ENCODE measurements at regions not wholly inside any gene's neighbourhood (a gene's known extent, or its start where the extent isn't known, plus 50 kb on each side); places are given as distances from the start of the nearest gene placed in this dataset.
"Not testable (repeated sequence)": the region's sequence is repeated elsewhere in the genome, so short reads cannot be mapped to it uniquely, and the experiment has no call there.

DNA sequence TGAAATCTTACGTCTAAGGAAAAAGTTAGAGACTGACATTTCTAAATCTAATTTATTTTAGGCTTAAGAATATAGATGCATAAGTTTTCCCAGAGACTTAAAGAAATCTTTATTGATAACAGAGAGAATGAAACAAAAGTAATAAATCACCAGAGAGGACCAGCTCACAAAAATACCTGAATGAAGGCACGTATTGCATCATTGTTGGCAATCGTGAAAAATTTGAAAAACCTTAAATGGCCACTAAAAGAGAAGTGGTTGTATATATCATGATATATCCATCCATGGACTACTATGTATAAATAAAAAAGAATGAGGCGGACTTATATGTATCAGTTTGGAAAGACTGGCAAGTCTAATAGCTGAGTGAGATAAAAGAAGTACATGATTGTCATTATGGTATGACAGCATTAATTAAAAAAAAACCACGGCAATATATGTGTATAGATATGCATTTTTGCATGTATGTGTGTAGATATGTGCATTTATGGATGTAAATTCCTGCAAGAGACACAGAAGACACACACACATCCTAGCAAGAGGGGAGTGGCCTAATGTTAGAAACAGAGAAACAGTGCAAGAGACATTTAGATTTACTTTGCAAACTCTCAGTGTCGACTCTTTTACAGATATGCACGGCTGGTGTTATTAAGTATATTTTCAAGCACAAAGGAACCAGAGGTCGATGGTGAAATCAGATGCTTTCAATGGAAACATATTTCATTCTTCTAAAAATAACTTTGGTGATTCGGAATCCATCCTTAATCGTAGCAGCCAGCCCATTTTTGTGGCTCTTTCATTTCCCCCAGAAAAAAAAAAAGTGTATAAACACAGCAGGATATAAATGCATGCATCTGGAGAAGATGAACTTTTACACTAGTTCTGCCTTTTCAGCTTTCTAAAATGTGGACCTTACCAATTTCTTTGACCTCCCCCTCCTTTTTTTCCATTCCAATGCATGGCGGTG lies 156.1 kb upstream of the SALL4 start:
- DNase-seq (ENCODE audit: low spot score) = no peak

DNA sequence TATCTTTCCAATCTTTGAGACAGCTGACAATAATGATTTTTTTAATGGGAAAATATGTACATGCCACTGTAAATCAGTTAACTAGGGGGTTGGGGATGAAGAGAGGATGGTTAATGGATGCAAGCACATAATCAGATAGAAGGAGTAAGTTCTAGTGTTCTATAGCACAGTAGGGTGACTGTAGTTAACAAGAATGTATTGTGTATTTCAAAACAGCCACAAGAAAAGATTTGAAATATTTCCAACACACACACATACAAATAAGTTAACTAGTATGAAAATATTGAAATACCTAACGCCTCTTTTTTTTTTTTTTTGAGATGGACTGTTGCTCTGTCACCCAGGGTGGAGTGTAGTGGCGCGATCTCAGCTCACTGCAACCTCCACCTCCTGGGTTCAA lies 153.4 kb upstream of the SALL4 start:
- DNase-seq (ENCODE audit: low spot score) = no peak

DNA sequence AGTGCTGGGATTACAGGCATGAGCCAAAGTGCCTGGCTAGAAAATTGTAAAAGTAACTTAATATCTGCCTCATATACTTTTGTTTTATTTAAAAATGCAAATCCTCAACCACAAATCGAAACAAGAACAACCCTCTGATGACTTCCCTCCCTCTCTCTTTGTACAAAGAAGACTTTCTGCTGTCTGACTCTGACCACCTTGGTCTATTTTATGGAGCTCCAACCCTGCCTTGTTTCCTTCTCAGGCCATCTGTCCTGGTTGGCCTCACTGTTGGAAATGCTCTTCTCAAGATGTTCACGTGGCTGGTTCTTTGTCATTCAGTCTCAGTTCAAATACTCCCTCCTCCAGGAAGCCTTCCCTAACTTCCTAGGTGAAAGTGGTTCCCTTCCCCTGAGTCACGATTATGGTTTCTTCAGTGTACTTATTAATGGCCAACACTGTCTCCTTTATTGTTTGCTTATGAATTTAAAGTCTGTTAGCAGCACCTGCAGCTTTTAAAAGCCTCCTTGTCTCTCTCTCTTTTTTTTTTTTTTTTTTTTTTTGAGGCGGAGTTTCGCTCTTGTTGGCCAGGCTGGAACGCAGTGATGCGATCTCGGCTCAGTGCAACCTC lies 151.5 kb upstream of the SALL4 start:
- no peak for DNase-seq (ENCODE audit: low spot score)

DNA sequence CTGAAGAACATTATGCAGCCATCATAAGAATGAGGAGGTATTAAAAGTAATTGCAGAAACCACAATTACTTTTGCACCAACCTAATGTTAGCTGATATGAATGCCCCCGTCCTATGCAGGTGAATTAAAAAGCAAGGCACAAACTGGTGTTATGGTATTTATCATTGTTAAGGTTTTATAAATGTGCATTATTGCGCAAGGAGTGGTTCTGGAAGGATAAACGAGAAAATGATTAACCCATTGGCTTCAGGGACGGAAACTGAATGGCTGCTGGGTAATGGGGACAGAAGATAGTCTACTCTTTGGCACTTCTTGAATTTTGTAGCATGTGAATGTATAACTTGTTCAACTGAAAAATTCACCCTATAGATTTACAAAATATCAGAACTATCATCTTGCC lies 148.6 kb upstream of the SALL4 start:
- no peak for DNase-seq (ENCODE audit: low spot score)

DNA sequence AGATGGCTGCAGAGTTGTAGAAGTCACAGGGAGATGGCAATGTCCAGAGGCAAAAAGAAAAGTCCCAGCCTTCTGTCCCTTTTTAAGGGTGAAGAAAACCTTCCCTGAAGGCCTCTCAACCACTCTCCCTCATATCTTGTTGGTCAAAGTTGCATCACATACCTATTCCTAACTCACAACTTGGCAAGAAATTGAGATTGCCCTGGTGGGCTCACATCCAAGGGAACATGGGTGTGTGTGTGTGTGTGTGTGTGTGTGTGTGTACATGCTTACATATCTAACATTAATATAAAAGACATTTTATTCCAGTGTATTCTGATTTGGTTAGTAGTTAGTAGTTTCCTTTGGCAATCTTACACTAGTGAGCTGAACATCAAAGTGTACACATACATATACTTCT lies 144.3 kb upstream of the SALL4 start:
- DNase-seq (ENCODE audit: low spot score) = no peak

DNA sequence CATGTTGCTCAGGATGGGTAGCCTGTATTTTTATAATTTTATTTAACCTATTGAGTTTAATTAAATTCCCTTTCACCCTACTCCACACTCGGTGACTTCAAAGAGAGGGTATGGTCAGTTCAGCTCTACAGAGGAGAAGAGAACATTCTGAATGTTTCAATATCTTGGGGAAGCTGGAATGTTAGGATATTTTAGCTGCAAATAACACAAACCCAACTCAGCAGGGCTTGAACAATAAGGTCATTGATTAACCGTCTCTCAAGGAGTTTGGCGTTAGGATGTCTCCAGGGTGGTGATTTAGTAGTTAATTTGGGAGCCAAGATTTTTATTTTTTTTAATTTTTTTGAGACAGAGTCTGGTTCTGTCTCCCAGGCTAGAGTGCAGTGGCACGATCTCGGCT lies 143.6 kb upstream of the SALL4 start:
- no peak for DNase-seq (ENCODE audit: low spot score)

DNA sequence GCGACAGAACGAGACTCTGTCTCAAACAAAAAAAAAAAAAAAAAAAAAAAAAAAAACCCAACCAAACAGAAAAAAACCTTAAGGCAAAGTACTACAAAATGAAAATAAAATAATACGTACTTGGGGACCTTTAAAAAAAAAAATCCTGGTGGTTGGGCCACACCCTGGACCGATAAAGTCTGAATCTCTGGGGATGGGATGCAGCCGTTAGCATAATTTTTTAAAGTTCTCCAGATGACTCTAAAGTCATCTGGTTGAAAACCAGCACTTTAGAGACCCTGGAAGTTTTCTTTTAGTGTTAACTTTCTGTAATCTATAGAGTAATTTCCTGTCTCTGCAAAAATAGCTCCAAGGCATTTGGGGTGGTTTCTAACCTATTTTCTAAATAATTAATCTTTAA lies 142.9 kb upstream of the SALL4 start:
- no peak for DNase-seq (ENCODE audit: low spot score)

DNA sequence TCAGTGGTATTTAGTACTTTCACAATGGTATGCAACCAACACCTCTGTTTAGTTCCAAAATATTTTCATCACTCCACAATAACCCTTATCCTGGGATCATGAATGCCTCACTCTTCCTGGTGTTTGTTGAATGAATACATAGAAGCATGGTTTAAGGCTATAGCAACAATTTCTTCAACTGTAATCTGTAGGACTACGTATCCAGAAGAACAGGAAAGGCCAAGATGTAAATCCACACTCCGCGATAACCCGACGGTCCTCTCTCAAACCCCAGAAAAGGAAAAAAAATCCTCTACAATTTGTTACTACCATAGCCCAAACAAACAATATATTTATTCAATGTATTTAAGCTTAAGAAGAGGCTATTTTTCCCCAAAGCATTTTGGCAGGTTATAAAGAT lies 141.4 kb upstream of the SALL4 start:
- DNase-seq (ENCODE audit: low spot score) = no peak

DNA sequence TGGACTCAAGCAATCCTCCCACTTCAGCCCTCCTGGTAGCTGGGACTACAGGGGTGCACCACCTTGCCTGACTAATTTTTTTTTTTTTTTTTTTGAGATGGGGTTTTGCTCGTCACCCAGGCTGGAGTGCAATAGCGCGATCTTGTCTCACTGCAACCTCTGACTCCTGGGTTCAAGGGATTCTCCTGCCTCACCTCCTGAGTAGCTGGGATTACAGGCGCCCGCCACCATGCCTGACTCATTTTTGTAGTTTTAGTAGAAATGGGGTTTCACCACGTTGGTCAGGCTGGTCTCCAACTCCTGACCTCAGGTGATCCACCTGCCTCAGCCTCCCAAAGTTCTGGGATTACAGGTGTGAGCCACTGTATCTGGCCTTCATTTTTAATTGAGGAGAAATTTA lies 141.0 kb upstream of the SALL4 start:
- DNase-seq (ENCODE audit: low spot score) = not testable (repeated sequence)

DNA sequence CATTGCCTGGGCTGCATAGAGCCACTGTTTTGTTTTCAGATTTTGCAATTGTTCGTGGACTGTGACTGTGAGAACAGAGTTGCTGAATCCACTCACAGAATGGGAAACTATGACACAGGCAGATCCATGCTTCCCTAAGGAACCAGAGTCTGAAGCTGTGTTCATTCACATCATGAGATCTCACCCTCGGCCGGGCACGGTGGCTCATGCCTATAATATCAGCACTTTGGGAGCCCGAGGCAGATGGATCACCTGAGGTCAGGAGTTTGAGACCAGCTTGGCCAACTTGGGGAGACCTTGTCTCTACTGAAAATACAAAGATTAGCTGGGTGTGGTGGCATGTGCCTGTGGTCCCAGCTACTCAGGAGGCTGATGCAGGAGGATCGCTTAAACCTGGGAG lies 139.2 kb upstream of the SALL4 start:
- no peak for DNase-seq (ENCODE audit: low spot score)

DNA sequence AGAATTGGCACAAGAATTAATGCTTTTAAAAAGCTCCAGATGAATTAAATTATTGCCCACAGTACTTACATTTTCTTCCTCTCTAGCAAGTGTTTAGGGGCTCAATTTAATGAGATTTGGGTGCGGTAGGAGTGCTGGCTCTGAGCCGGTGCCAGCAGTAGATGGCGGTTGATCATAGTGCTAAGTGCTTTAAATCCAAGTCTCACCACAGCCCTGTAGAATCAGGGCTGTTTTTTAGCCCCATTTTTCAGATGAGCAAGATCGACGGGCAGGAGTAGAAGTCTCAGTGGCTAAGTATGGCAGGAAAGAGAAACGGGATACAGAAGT lies 136.9 kb upstream of the SALL4 start:
- DNase-seq (ENCODE audit: low spot score) = no peak

DNA sequence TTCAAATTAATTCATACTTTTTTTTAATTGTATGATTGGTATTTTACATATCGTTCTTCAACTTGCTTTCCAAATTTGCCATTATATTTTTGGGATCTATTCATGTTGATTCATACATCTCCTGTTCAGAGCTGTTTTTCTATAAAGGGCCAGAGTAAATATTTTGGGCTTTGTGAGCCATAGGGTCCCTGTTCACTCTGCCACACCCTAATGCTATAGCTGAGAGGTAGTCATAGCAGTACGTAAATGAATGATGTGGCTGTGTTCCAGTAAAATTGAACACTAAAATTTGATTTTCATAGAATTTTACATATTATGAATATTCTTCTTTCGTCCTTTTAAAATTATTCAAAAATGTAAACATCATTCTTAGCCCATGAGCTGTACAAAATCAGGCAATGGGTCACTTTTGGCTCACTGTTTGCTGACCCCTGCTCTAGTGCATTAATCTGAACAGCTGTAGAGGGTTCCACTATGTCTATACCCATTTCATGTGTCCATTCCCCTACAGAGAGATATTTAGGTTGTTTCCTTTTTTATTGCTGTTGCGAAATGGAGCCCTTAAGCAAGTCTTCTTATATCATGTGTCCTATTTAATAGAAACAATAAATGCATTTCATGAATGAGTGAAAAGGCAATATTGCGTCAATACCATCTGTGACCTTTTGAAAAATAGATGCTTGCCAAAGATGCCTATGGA lies 136.4 kb upstream of the SALL4 start:
- DNase-seq (ENCODE audit: low spot score) = no peak

DNA sequence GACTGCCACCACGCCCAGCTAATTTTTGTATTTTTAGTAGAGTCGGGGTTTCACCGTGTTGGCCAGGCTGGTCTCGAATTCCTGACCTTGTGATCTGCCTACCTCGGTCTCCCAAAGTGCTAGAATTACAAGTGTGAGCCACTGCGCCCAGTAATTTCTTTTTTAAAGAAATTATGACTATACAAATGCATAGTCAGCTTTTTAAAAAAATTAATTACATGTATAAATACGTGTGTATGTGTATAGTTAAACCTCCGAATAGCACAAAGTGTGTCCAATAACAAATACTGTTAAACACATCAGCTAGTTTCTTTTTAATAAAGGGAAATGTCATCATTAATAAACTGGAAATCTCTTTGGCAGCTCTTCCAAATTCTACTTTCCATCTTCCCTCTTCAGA lies 135.5 kb upstream of the SALL4 start:
- DNase-seq (ENCODE audit: low spot score) = no peak

DNA sequence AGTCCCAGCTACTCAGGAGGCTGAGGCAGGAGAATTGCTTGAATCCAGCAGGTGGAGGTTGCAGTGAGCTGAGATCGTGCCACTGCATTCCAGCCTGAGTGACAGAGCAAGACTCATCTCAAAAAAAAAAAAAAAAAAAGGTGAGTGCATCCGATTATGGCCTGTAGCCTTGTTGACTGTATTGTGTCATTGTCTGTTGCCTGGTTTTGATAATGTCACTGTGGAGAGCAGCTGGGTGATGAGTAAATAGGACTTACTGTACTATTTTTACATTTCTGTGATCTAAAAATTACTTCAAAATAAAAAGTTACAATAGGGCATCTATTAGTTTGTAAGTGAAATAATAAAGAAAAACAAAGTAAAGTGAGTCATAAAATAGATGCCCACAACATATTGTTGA lies 134.1 kb upstream of the SALL4 start:
- no peak for DNase-seq (ENCODE audit: low spot score)

DNA sequence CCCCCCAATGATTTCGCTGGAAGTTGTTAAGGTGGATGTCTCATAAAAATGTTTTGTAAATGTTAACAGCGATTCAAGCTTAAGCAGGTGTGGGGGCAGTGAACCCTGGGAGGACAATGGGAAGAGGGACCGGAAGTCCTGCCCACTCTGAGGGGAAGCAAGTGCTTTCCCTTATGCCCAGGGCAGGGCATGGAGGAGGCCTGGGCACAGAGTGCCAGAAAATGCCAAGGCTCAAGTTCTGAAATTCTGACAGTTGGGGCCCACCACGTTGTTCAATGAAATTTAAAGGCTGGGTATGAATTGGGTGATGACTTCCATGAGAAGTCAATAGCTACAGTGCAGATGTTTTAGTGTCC lies 132.7 kb upstream of the SALL4 start:
- no peak for DNase-seq (ENCODE audit: low spot score)

DNA sequence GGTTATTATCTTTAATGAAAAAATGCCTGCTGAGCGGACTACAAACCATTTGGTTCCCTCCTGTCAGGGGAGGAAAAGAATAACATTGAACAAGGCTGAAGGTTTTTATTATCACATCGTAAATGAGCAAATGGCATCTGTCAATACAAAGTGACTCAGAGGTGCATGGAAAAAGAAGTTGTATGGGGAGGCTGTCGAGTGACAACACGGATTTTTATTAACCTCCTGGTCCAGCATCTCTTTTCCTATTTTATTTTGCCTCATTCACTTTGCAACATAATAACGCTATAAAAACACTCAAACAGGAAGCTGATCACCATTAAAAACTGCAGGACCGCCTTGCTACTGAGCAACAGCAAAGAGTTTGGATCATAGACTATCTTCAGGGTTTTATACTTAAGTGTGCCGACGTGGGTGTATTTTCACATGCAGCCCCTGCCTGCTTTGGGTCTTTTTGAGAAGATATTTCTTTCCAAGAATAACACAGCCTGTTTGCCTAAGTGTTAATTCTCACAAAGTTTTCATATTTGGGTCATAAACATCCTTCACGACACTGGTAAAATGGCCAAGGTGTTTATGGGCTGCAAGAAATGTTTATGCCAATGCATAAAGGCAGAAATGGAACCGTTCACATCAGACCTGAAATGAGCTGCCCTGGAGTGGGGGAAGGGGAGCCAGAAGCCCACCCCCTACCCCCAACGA lies 132.1 kb upstream of the SALL4 start:
- peak; percentile 40 for DNase-seq (ENCODE audit: low spot score)

DNA sequence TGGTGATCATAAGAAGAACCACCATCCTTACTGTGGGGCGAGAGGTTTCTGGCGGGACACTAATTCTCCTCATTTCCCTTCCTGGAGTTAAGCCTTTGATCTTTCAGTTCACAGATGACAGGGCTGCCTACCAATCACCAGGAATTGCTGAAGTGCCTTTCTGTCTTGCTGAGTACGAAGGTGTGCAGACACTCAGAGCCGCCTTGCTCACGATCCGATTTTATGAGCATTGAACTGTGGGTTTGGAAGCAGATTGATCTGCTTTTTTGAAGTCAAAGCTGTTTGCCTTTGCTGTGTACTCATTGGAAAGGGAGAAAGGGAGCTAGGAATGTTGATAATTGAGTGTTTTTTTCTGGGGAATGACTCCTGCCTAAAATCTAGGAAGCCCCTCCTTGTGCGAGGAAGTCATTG lies 129.1 kb upstream of the SALL4 start:
- DNase-seq (ENCODE audit: low spot score) = no peak

DNA sequence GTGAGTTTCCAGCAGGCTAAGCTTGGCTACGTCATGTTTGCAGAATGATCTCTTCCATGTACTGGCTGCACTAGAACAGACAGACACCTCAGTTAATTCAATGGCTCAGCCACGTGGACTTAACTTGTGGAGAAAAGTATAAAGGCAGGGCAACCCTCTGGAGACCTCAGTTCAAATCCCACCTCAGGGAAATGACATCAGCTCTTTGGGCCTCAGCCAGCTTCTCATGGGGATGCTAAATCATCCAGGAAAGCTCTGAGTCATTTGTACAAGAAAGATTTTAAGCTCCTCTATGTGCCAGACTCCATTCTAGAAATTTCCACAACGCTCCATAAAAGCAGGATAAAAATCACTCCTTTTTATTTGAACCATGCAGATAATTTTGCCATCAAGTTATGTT lies 128.5 kb upstream of the SALL4 start:
- DNase-seq (ENCODE audit: low spot score) = no peak

DNA sequence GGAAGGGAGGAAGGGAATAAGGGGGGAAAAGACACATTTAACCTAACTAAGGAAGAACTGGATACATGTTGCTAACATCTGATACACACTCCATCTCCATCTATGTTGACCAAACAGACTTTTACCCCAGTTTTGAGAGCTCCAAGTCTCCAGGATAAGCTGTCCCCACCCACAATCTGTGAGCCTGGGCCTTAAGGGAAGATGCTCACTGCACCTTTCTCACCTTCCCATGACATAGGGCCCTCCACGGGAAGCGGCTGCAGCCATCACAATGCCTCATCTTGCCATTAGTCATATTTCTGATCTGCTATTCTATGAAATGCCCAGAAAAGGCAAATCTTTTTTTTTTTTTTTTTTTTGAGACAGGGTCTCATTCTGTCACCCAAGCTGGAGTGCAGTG lies 126.6 kb upstream of the SALL4 start:
- no peak for DNase-seq (ENCODE audit: low spot score)

DNA sequence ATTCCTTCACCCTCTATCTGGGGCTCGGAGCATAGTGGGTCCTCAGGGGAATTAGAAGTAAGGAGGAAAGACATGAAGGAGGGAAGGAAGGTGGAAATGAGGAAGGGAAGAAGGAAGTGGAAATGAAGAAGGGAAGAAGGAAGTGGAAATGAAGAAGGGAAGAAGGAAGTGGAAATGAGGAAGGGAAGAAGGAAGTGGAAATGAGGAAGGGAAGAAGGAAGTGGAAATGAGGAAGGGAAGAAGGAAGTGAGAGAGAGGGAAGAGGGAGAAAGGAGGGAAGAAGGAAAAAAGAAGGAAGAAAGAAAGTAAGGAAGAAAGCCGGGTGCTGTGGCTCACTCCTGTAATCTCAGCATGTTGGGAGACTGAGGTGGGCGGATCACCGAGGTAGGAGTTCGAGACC lies 125.6 kb upstream of the SALL4 start:
- DNase-seq (ENCODE audit: low spot score) = not testable (repeated sequence)

DNA sequence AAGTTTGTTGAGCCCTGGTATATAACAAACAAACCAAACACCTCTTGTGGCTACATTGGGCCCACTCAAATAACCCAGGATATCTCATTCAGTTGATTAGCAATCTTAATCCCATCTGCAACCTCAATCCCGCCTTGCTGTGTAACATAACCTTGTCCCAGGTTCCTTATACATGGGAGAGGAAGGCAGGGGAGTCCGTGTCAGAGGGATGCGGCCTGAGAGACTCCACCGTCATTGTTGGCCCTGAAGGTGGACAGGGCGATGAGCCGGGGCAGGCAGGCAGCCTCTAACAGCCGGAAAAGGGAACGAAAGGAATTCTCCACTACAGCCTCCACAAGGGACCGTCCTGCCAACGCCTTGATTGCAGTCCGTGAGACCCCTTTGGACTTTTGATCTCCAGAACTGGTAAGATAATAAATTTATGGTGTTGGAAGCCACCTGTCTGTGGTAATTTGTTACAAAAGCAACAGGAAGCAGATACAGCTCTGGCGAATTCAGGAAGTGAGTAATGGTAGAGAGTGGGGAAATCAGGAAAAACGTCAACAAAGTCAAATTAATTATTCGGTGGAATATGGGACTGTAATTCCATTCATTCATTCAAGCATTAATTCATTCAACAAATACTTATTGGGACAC lies 124.5 kb upstream of the SALL4 start:
- no peak for DNase-seq (ENCODE audit: low spot score)

DNA sequence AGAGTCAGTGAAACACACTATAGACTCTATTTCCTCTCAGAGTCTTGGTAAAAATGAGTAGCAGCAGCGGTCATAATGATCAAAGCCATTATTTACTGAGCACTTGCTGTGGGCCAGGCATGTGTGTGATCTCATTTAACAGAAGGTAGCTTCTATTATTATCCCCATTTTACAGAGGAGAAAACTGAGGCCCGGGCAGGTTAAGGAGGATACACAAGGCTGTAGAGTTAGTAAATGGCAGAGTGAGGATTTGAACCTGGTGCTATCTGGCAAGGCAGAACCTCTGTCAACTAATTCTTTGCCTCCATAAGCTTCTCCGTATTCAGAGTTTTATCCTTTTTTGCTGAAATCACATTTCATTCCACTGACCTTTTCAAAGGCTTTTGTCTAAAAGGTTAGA lies 122.2 kb upstream of the SALL4 start:
- DNase-seq (ENCODE audit: low spot score) = no peak
